Hematopoietic multipotent progenitor cell treated with erythropoietin and hydrocortisone succinate and interleukin-3 and kit ligand, for 6 days (in vitro differentiated cells): ENCODE measurements at regions not wholly inside any gene's neighbourhood (a gene's known extent, or its start where the extent isn't known, plus 50 kb on each side); places are given as distances from the start of the nearest gene placed in this dataset.
"Not testable (repeated sequence)": the region's sequence is repeated elsewhere in the genome, so short reads cannot be mapped to it uniquely, and the experiment has no call there.

Experiments used
- DNase-seq: peaks from one replicate; pipeline ENCODE4 v3.0.0-alpha.2; 2015

- no peak for DNase-seq
These were observed 71.9 kb downstream of the DYNAP start for GRCh38 chr18:54662986-54663385.

GRCh38 chr18:54669701-54670100 lies 78.7 kb downstream of the DYNAP start:
- not testable (repeated sequence) for DNase-seq

- DNase-seq: peak; percentile 72
These were observed 80.3 kb downstream of the DYNAP start for GRCh38 chr18:54671291-54671881.

- DNase-seq: no peak
These were observed 81.1 kb downstream of the DYNAP start for GRCh38 chr18:54672109-54672508.

GRCh38 chr18:54672846-54673475 lies 81.9 kb downstream of the DYNAP start:
- no peak for DNase-seq

GRCh38 chr18:54673936-54674335 lies 82.9 kb downstream of the DYNAP start:
- no peak for DNase-seq

- no peak for DNase-seq
These were observed 84.0 kb downstream of the DYNAP start for GRCh38 chr18:54675076-54675475.

- DNase-seq: peak; percentile 90
These were observed 88.5 kb downstream of the DYNAP start for GRCh38 chr18:54679318-54680149.

GRCh38 chr18:54684784-54685183 lies 93.7 kb downstream of the DYNAP start:
- DNase-seq: no peak

GRCh38 chr18:54689319-54689718 lies 98.3 kb downstream of the DYNAP start:
- no peak for DNase-seq

GRCh38 chr18:54690198-54690597 lies 99.2 kb downstream of the DYNAP start:
- no peak for DNase-seq

GRCh38 chr18:54692463-54692862 lies 101.4 kb downstream of the DYNAP start:
- DNase-seq: no peak

- DNase-seq: no peak
These were observed 105.7 kb downstream of the DYNAP start for GRCh38 chr18:54696616-54697293.

- DNase-seq: no peak
These were observed 109.5 kb downstream of the DYNAP start for GRCh38 chr18:54700580-54700979.

- no peak for DNase-seq
These were observed 111.6 kb downstream of the DYNAP start for GRCh38 chr18:54702686-54703085.

GRCh38 chr18:54710074-54710899 lies 118.0 kb upstream of the RAB27B start:
- DNase-seq: peak; percentile 35

- DNase-seq: no peak
These were observed 117.4 kb upstream of the RAB27B start for GRCh38 chr18:54710900-54711281.

- peak; percentile 20 for DNase-seq
These were observed 116.0 kb upstream of the RAB27B start for GRCh38 chr18:54712306-54712705.

- no peak for DNase-seq
These were observed 115.5 kb upstream of the RAB27B start for GRCh38 chr18:54712758-54713157.

- DNase-seq: peak; percentile 13
These were observed 114.9 kb upstream of the RAB27B start for GRCh38 chr18:54713386-54713785.

- DNase-seq: no peak
These were observed 113.4 kb upstream of the RAB27B start for GRCh38 chr18:54714851-54715250.

GRCh38 chr18:54716586-54716985 lies 111.7 kb upstream of the RAB27B start:
- no peak for DNase-seq
